HepG2 (cell line): ENCODE measurements at regions not wholly inside any gene's neighbourhood (a gene's known extent, or its start where the extent isn't known, plus 50 kb on each side); places are given as distances from the start of the nearest gene placed in this dataset.
A peak's percentile ranks its signal among the peaks of the same experiment; 100 is the strongest.

Experiments
- ATAC-seq: fragments of 200-7000 bp; cut with Tn5 transposase; 3 replicates; pipeline ENCODE4 v1.9.1; 2020; ENCODE audit warnings: mild to moderate bottlenecking, moderate library complexity
- BruUV-seq: library from RNA; stranded (reverse); fragments of 400-500 nt; replicated peaks from 2 replicates; lab custom pipeline; 2021; lab: Mats Ljungman, UMichigan
- CTCF ChIA-PET: fragments of 300-600 bp; formaldehyde crosslinking; extraction: SDS; loops from one replicate; lab custom pipeline; 2021; ENCODE audit warnings: low total read pairs, inconsistent platforms, low intra/inter-chr PET ratio; lab: Yijun Ruan, JAX
- POLR2A ChIA-PET: fragments of 350-600 bp; sonication (Branson Sonifier 250); formaldehyde crosslinking; loops from one replicate; lab custom pipeline; 2020; ENCODE audit warnings: antibody characterized with exemption, inconsistent platforms; lab: Yijun Ruan, JAX
- DNase-seq: peaks from one replicate; pipeline ENCODE4 v3.0.0-alpha.2; 2015; ENCODE audit warnings: low spot score
- FAIRE-seq: peaks from 3 replicates; lab custom pipeline; 2011; peaks lifted over from hg19 to GRCh38; lab: Jason Lieb, UNC
- H2AFZ ChIP-seq: one replicate; pipeline ENCODE4 v1.6.1; 2011; ENCODE audit warnings: low read length, inconsistent platforms
- H3K27ac ChIP-seq: fragments of 300-600 bp; 3 replicates; pipeline ENCODE4 v1.8.0; 2011; ENCODE audit warnings: mixed run types, mild to moderate bottlenecking, mixed read lengths, low read length, inconsistent platforms; ENCODE audit not compliant: insufficient read depth; ENCODE audit errors: extremely low read length
- H3K27me3 ChIP-seq, 2 experiments: fragments of 200-600 bp in 1 of 2; 2 replicates in 1 of 2; 3 replicates in 1 of 2; pipeline versions ENCODE4 v1.6.0 to v1.8.0; 2011; ENCODE audit warnings: low read length in 2 of 2, mild to moderate bottlenecking in 2 of 2, moderate library complexity in 2 of 2, inconsistent platforms in 1 of 2; ENCODE audit not compliant: insufficient read depth in 2 of 2, control insufficient read depth in 1 of 2
- H3K36me3 ChIP-seq, 2 experiments: fragments of 200-600 bp in 1 of 2; replicated peaks in 1 of 2; 2 replicates in 1 of 2; 3 replicates in 1 of 2; pipeline versions ENCODE4 v1.5.1 to v1.8.0; 2011; ENCODE audit warnings: low read length in 2 of 2, inconsistent platforms in 1 of 2; ENCODE audit not compliant: insufficient read depth in 2 of 2, control insufficient read depth in 1 of 2
- H3K4me1 ChIP-seq: 2 replicates; pipeline ENCODE4 v1.5.1; 2012; ENCODE audit warnings: low read length, inconsistent platforms; ENCODE audit not compliant: insufficient read depth
- H3K4me2 ChIP-seq: 2 replicates; pipeline ENCODE4 v1.6.0; 2011; ENCODE audit warnings: low read depth, low read length, inconsistent platforms
- H3K4me3 ChIP-seq, 3 experiments: fragments of 200-600 bp in 1 of 3; sonication (generic), shearing (Covaris generic) in 1 of 3; replicated peaks in 1 of 3; 2 replicates each; pipeline ENCODE4 v1.5.1; 2011 to 2016; ENCODE audit warnings: low read length in 3 of 3, inconsistent platforms in 2 of 3, low read depth in 2 of 3, mild to moderate bottlenecking in 2 of 3, control low read depth in 1 of 3, mixed read lengths in 1 of 3; ENCODE audit not compliant: insufficient read depth in 1 of 3
- H3K79me2 ChIP-seq: one replicate; pipeline ENCODE4 v1.6.1; 2011; ENCODE audit warnings: low read length, inconsistent platforms; ENCODE audit not compliant: insufficient read depth
- H3K9ac ChIP-seq: 2 replicates; pipeline ENCODE4 v1.6.0; 2011; ENCODE audit warnings: mild to moderate bottlenecking, low read depth, low read length, inconsistent platforms; ENCODE audit not compliant: insufficient read depth
- H3K9me3 ChIP-seq: 2 replicates; pipeline ENCODE4 v1.5.1; 2012; ENCODE audit warnings: mild to moderate bottlenecking, low read length
- H4K20me1 ChIP-seq: 2 replicates; pipeline ENCODE4 v1.6.0; 2011; ENCODE audit warnings: inconsistent platforms, mild to moderate bottlenecking, low read length, moderate library complexity; ENCODE audit not compliant: insufficient read depth
- CEBPB ChIP-seq: IDR thresholded peaks from 2 replicates; pipeline ENCODE4 v1.6.1; 2011; ENCODE audit warnings: low read depth, low read length, improper control_type of control experiment, borderline replicate concordance
- CREB3 ChIP-seq: sonication (generic); formaldehyde crosslinking; IDR thresholded peaks from 2 replicates; pipeline ENCODE4 v1.5.0; 2020; ENCODE audit warnings: missing genetic modification reagents
- MNT ChIP-seq: fragments of 450-650 bp; IDR thresholded peaks from 2 replicates; pipeline ENCODE4 v1.6.1; 2016
- MXI1 ChIP-seq: IDR thresholded peaks from 3 replicates; pipeline ENCODE4 v1.6.1; 2012; ENCODE audit warnings: low read depth, low read length, inconsistent platforms, borderline replicate concordance
- NFATC3 ChIP-seq: sonication (generic); formaldehyde crosslinking; IDR thresholded peaks from 2 replicates; pipeline ENCODE4 v1.5.1; 2020; ENCODE audit warnings: mild to moderate bottlenecking, missing genetic modification reagents
- ZNF598 ChIP-seq: sonication (generic); formaldehyde crosslinking; IDR thresholded peaks from 2 replicates; pipeline ENCODE4 v1.5.1; 2020; ENCODE audit warnings: mild to moderate bottlenecking, missing genetic modification reagents, borderline replicate concordance
- WGBS: methylation state at CpG from one replicate; pipeline ENCODE4 v1.1.6; 2017; ENCODE audit warnings: low lambda C conversion rate; 5-methylcytosine and 5-hydroxymethylcytosine counted together
- in situ Hi-C: cut with HindIII; loops from 2 replicates; pipeline ENCODE4 v1.10.0; 2017; ENCODE audit warnings: low pct_unique_long_range_greater_than_20kb; ENCODE audit not compliant: extremely low pct_ligation_motif_present
- intact Hi-C: fragments of 100-400 bp; cut with micrococcal nuclease; formaldehyde crosslinking; loops from one replicate; pipeline ENCODE4 v1.10.0; 2022; ENCODE audit not compliant: unreplicated experiment

- ChIA-PET POLR2A (no interaction called here), CTCF (no interaction called here)
- no TSS peak for BruUV-seq
- in situ Hi-C loops (no loop called here), intact Hi-C loops (no loop called here)
- no peak overlapping the region for H3K4me3 ChIP-seq
- TF ChIP-seq MNT (no peak), NFATC3 (CRISPR knock-in tag) (no peak), CEBPB (peak; percentile 66), MXI1 (no peak)
- no peaks in the 10 kb centered on the region for H3K9me3 ChIP-seq
- no peak overlapping the region for H3K9ac ChIP-seq
- ATAC-seq (no peak), FAIRE-seq (no peak), DNase-seq (no peak)
- no peaks in the 10 kb centered on the region for H4K20me1 ChIP-seq
- H3K27ac ChIP-seq = no peak overlapping the region
- H3K4me1 ChIP-seq = no peaks in the 10 kb centered on the region
- no peak overlapping the region for H3K4me2 ChIP-seq
- 10% methylated on average over 6 of the region's 6 CpGs for WGBS
- no peaks in the 10 kb centered on the region for H3K27me3 ChIP-seq
- no peaks in the 10 kb centered on the region for H3K79me2 ChIP-seq
- no peaks in the 10 kb centered on the region for H3K36me3 ChIP-seq
- H2AFZ ChIP-seq = no peak overlapping the region
Measured at GRCh38 chr15:93968773-93969172, 262.6 kb upstream of the MCTP2 start.

- Histone ChIP-seq H3K4me3 (no peak overlapping the region), H4K20me1 (no peaks in the 10 kb centered on the region), H3K79me2 (no peaks in the 10 kb centered on the region), H3K27me3 (no peaks in the 10 kb centered on the region), H3K9me3 (no peaks in the 10 kb centered on the region), H3K4me2 (no peak overlapping the region), H3K9ac (no peak overlapping the region), H2AFZ (no peak overlapping the region), H3K36me3 (no peaks in the 10 kb centered on the region), H3K27ac (no peak overlapping the region), H3K4me1 (no peaks in the 10 kb centered on the region)
- POLR2A ChIA-PET = no interaction called here
- no peak for ATAC-seq
- CTCF ChIA-PET = no interaction called here
- 37% methylated on average over 6 of the region's 6 CpGs for WGBS
- no peak for TF ChIP-seq ZNF598 (CRISPR knock-in tag)
- TF ChIP-seq CREB3 = no peak
- intact Hi-C loops = no loop called here
- FAIRE-seq = no peak
- in situ Hi-C loops = no loop called here
- DNase-seq = no peak
- no TSS peak for BruUV-seq
Measured at GRCh38 chr15:93965304-93965908, 266.0 kb upstream of the MCTP2 start.
